H1 (cell line): ENCODE measurements at regions not wholly inside any gene's neighbourhood (a gene's known extent, or its start where the extent isn't known, plus 50 kb on each side); places are given as distances from the start of the nearest gene placed in this dataset.

Source experiments
- CBX5 ChIP-seq: fragments of 300-800, 300-1000 bp; sonication (generic); IDR thresholded peaks from 2 replicates; pipeline ENCODE4 v1.7.1; 2016; ENCODE audit warnings: antibody characterized with exemption, low read length, low read depth
- EP300 ChIP-seq, 2 experiments: IDR thresholded peaks; 1 replicate in 1 of 2; 2 replicates in 1 of 2; pipeline ENCODE4 v1.6.1; 2011 to 2012; ENCODE audit warnings: low read depth in 2 of 2, low read length in 2 of 2, mild to moderate bottlenecking in 2 of 2, borderline replicate concordance in 1 of 2, inconsistent platforms in 1 of 2, moderate library complexity in 1 of 2
- FOSL1 ChIP-seq: IDR thresholded peaks from 2 replicates; pipeline ENCODE4 v1.6.1; 2011; ENCODE audit warnings: mild to moderate bottlenecking, low read depth, low read length, moderate library complexity; ENCODE audit not compliant: insufficient read depth
- KDM1A ChIP-seq: fragments of 200-600, 300-600 bp; sonication (generic); IDR thresholded peaks from 2 replicates; pipeline ENCODE4 v1.7.1; 2016; ENCODE audit warnings: mild to moderate bottlenecking, low read length, borderline replicate concordance
- NRF1 ChIP-seq: IDR thresholded peaks from 2 replicates; pipeline ENCODE4 v1.6.1; 2011; ENCODE audit warnings: mild to moderate bottlenecking, low read depth, low read length, improper control_type of control experiment
- POLR2A ChIP-seq, 2 experiments: IDR thresholded peaks; 1 replicate in 1 of 2; 2 replicates in 1 of 2; pipeline ENCODE4 v1.6.1; 2011; ENCODE audit warnings: low read depth in 2 of 2, low read length in 2 of 2, mild to moderate bottlenecking in 2 of 2; ENCODE audit errors: control extremely low read depth in 1 of 2
- POLR2AphosphoS5 ChIP-seq: IDR thresholded peaks from 2 replicates; pipeline ENCODE4 v1.6.1; 2011; ENCODE audit warnings: low read depth, low read length
- POU5F1 ChIP-seq: IDR thresholded peaks from 2 replicates; pipeline ENCODE4 v1.6.1; 2011; ENCODE audit warnings: low read depth, mild to moderate bottlenecking, low read length, moderate library complexity
- SIRT6 ChIP-seq: IDR thresholded peaks from one replicate; pipeline ENCODE4 v1.7.1; 2012; ENCODE audit warnings: low read length, inconsistent platforms
- SP2 ChIP-seq: IDR thresholded peaks from 2 replicates; pipeline ENCODE4 v1.6.1; 2012; ENCODE audit warnings: mild to moderate bottlenecking, low read length, inconsistent platforms
- SRF ChIP-seq: IDR thresholded peaks from 2 replicates; pipeline ENCODE4 v1.6.1; 2011; ENCODE audit warnings: mild to moderate bottlenecking, low read depth, low read length, moderate library complexity
- TF ChIP-seq, protein P1 (sequence below): fragments of 300-600 bp; sonication (generic); IDR thresholded peaks from 2 replicates; pipeline ENCODE4 v1.7.1; 2012; ENCODE audit warnings: low read length, moderate library complexity, mild to moderate bottlenecking, inconsistent platforms; ENCODE audit not compliant: insufficient replicate concordance

DNA sequence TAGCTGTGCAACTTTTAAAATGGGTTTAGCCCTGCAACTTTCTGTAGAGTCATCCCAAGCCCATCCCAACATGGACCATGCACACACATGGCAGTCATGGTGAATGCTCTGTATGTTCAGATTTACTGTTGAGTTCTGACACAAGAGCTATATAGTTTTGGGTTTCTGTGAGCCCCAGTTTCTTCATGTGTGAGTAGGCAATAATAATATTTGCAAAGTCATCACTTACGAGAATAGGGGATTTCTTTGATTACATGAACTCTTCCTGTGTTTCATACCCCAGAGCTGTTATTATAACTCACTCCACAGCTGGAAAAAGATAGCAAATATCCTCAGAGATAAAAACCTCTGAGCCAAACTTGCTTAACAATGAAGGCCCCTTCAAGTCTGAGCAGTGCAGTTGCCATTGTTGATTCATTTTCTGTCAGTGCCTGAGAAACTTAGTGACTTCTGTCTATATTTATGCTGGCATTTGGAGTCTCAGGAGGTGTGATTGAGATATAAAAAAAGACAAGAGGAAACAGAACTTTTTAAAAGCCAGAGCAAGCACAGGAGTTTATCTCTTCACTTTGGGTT, 767.9 kb upstream of the API5 start (continued):
- TF ChIP-seq, protein P1, sequence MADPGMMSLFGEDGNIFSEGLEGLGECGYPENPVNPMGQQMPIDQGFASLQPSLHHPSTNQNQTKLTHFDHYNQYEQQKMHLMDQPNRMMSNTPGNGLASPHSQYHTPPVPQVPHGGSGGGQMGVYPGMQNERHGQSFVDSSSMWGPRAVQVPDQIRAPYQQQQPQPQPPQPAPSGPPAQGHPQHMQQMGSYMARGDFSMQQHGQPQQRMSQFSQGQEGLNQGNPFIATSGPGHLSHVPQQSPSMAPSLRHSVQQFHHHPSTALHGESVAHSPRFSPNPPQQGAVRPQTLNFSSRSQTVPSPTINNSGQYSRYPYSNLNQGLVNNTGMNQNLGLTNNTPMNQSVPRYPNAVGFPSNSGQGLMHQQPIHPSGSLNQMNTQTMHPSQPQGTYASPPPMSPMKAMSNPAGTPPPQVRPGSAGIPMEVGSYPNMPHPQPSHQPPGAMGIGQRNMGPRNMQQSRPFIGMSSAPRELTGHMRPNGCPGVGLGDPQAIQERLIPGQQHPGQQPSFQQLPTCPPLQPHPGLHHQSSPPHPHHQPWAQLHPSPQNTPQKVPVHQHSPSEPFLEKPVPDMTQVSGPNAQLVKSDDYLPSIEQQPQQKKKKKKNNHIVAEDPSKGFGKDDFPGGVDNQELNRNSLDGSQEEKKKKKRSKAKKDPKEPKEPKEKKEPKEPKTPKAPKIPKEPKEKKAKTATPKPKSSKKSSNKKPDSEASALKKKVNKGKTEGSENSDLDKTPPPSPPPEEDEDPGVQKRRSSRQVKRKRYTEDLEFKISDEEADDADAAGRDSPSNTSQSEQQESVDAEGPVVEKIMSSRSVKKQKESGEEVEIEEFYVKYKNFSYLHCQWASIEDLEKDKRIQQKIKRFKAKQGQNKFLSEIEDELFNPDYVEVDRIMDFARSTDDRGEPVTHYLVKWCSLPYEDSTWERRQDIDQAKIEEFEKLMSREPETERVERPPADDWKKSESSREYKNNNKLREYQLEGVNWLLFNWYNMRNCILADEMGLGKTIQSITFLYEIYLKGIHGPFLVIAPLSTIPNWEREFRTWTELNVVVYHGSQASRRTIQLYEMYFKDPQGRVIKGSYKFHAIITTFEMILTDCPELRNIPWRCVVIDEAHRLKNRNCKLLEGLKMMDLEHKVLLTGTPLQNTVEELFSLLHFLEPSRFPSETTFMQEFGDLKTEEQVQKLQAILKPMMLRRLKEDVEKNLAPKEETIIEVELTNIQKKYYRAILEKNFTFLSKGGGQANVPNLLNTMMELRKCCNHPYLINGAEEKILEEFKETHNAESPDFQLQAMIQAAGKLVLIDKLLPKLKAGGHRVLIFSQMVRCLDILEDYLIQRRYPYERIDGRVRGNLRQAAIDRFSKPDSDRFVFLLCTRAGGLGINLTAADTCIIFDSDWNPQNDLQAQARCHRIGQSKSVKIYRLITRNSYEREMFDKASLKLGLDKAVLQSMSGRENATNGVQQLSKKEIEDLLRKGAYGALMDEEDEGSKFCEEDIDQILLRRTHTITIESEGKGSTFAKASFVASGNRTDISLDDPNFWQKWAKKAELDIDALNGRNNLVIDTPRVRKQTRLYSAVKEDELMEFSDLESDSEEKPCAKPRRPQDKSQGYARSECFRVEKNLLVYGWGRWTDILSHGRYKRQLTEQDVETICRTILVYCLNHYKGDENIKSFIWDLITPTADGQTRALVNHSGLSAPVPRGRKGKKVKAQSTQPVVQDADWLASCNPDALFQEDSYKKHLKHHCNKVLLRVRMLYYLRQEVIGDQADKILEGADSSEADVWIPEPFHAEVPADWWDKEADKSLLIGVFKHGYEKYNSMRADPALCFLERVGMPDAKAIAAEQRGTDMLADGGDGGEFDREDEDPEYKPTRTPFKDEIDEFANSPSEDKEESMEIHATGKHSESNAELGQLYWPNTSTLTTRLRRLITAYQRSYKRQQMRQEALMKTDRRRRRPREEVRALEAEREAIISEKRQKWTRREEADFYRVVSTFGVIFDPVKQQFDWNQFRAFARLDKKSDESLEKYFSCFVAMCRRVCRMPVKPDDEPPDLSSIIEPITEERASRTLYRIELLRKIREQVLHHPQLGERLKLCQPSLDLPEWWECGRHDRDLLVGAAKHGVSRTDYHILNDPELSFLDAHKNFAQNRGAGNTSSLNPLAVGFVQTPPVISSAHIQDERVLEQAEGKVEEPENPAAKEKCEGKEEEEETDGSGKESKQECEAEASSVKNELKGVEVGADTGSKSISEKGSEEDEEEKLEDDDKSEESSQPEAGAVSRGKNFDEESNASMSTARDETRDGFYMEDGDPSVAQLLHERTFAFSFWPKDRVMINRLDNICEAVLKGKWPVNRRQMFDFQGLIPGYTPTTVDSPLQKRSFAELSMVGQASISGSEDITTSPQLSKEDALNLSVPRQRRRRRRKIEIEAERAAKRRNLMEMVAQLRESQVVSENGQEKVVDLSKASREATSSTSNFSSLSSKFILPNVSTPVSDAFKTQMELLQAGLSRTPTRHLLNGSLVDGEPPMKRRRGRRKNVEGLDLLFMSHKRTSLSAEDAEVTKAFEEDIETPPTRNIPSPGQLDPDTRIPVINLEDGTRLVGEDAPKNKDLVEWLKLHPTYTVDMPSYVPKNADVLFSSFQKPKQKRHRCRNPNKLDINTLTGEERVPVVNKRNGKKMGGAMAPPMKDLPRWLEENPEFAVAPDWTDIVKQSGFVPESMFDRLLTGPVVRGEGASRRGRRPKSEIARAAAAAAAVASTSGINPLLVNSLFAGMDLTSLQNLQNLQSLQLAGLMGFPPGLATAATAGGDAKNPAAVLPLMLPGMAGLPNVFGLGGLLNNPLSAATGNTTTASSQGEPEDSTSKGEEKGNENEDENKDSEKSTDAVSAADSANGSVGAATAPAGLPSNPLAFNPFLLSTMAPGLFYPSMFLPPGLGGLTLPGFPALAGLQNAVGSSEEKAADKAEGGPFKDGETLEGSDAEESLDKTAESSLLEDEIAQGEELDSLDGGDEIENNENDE, result no peak
- TF ChIP-seq SP2, result no peak
- no peak for TF ChIP-seq FOSL1
- no peak for TF ChIP-seq POLR2AphosphoS5
- TF ChIP-seq SIRT6, result no peak
- TF ChIP-seq CBX5, result no peak
- TF ChIP-seq KDM1A, result no peak
- TF ChIP-seq POU5F1, result no peak
- no peak for TF ChIP-seq POLR2A (IDR thresholded peaks at IDR 0.05; ENCODE audit: control extremely low read depth in 1 of 2, low read depth in 2 of 2, low read length in 2 of 2)
- TF ChIP-seq NRF1, result no peak
- TF ChIP-seq SRF, result no peak
- TF ChIP-seq EP300 (IDR thresholded peaks at IDR 0.05; ENCODE audit: borderline replicate concordance in 1 of 2, low read depth in 2 of 2, low read length in 2 of 2), result no peak
